HUDEP-2 (cell line): ENCODE measurements at regions not wholly inside any gene's neighbourhood (a gene's known extent, or its start where the extent isn't known, plus 50 kb on each side); places are given as distances from the start of the nearest gene placed in this dataset.

ENCODE experiments used
- DNase-seq, 76 experiments: peaks; one replicate each; lab custom pipeline; 2025; ENCODE audit not compliant: unreplicated experiment in 76 of 76; lab: John Stamatoyannopoulos, UW

DNA sequence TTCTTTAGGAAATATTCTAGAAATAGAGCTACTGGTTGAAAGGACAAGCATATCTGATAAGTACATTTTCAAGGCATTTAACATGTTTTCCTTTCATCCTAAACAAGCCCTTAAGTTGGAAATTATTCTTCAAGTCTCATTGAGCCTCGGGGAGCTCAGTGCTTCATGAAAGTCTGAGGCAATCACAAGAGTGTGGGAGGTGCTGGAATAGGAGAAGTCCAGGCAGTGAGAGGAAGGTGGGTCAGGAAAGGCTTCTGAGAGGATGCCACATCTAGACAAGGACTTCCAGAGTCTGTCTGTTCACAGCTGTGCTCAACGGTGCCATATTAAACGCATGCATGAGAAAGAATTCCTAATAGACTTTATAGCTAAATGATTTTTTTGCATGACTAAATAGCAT lies 69.8 kb downstream of the CD83 start:
- DNase-seq: no peak

- no peak for DNase-seq
These were observed 71.5 kb downstream of the CD83 start for GRCh38 chr6:14189074-14189473.

- DNase-seq: no peak
These were observed 72.8 kb downstream of the CD83 start for GRCh38 chr6:14190191-14190928.

- DNase-seq: no peak
These were observed 73.3 kb downstream of the CD83 start for GRCh38 chr6:14190929-14191224.

- no peak for DNase-seq
These were observed 74.2 kb downstream of the CD83 start for GRCh38 chr6:14191761-14192160.

GRCh38 chr6:14192216-14192788 lies 74.7 kb downstream of the CD83 start:
- no peak for DNase-seq

DNA sequence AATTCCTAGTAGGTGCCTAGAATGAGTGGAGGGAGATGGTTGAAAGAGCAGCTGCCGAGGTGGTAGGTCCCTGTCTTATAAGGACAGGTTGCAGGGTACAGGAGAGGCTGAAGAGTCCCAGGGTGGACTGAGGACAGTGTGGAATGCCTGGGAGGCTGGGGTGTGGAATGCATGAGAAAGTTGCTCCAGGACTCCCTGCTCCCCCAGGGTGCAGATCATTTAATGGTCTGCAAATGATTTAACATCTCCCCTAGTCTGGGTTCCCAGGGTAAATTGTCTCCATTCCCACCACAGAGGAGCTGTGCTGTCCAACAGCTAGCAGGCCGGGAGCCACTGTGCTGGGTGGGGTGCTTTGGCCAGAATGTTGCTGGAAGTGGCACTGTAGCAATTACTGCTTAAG lies 76.0 kb downstream of the CD83 start:
- no peak for DNase-seq

DNA sequence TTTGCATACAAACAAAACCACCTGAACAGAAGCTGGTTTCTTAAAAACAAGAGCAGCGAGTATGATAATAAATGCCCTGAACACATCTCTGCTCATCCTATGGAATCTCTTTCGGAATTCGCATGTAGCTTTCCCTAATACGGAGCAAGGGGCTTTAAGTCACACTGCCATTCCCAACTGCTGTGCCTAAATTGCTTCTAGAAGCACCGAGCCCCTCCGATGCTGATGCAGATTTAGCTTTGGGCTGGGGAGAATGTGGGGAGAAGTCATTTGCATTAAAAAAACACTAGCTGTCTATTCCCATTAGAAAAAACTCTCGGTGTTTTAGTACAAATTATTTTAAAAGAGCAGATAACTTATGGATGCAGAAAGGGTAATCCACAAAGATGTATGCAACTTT lies 76.9 kb downstream of the CD83 start:
- no peak for DNase-seq

DNA sequence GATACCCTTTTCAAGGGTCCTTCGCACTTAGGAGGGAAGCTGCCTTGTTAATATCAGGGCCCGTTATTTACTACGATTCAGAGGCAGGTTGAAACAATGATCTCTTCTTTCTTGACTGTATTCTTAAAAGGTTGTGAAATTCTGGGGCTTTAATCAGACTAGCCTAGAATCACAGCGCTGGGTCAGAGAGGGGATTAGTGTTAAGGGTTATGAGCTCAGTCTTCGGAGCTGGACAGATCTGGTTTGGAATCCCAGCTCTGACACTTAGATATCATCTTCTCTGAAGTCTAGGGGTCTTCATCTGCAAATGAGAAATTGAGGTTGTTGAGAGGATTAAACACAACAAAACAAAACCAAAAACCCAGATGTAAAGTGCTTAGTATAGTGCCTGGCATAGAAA lies 77.4 kb downstream of the CD83 start:
- no peak for DNase-seq

DNA sequence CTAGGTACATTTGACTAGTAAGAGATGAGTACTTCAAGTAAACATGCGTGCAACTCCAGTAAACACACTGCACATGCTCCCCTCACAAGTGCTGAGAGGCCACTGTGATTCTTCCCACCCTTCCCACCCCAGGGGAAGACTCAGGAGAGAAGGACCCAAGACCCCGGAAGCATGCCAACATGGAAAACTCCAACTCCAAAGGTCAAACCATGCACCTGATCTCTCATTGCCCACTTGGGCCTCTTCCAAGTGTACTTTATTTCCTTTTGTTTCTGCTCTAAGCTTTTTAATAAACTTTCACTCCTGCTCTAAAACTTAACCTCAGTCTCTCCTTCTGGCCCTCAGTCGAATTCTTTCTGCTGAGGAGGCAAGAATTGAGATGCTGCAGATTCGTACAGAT lies 78.5 kb downstream of the CD83 start:
- DNase-seq: no peak

GRCh38 chr6:14197118-14197517 lies 79.5 kb downstream of the CD83 start:
- no peak for DNase-seq

DNA sequence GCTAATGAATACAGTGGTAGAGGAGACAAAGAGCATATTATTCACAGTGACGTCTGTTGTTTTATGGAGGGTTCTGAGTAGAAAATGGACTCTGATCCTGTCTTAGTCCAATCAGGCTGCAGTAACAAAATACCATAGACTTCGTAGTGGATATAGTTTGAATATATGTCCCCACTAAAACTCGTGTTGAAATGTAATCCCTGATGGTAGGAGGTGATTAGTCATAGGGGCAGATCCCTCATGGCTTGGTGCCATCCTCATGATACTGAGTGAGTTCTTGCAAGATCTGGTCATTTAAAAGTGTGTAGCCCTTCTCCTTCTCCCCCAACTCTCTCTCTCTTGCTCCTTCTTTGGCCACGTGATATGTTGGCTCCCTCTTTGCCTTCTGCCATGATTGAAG lies 82.5 kb downstream of the CD83 start:
- DNase-seq: peak in 6 of 76 experiments; percentile 3 to 18 (median 10)

DNA sequence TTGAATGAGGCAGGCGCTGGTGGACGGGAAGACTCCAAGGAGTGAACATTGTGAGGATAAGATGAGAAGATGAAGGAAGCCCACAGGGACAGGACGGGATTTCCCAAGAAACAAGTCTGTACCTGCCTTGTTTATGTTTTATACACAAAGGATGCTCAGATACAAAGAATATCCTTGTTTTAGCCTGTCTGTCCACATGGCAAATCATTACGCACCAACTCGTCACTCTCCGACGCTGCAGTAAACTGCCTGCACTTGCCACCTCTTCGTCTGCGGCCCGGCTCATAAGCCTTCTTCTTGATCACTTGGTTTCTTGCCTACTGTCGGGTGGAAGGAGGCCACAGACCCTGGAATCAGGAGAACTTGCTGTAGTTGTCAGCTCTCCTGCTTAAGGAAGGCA lies 85.4 kb downstream of the CD83 start:
- DNase-seq: no peak

DNA sequence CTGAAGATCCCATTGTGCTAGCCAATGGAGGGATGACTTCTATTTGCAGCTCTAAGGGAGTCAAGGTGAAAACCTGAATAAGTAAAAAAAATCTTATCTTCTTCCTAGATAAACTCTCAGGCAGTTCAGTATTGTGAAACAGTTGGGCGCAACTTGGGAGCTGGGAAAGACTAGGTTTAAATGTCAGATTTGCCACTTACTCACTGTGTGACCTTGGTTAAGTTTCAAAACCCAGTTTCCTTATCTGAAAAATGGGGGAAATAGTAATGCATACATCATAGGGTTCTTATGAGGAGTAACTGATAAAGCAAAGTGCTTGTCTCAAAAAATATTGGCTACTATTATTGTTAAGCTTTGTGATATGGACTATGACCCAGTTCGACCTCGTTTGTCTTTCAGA lies 88.8 kb downstream of the CD83 start:
- DNase-seq: no peak

DNA sequence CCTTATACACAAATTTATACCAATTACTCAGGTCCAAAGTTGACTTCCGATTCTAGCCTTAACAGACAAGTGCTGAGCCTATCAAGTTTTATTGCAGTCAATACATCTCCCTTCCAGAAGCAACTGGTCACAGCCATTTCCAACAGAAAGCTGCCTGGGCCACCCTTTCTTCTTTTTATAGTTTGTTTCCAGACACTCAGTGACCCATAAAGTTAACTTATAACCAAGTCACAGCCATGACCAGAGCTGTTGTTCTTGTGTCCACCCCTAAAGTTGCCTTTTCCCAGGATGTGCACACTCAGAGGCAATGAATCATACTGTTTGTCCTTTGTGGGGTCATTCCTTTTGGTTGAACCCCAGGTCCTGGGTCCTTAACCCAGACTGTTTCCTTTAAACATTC lies 89.9 kb downstream of the CD83 start:
- DNase-seq: no peak

DNA sequence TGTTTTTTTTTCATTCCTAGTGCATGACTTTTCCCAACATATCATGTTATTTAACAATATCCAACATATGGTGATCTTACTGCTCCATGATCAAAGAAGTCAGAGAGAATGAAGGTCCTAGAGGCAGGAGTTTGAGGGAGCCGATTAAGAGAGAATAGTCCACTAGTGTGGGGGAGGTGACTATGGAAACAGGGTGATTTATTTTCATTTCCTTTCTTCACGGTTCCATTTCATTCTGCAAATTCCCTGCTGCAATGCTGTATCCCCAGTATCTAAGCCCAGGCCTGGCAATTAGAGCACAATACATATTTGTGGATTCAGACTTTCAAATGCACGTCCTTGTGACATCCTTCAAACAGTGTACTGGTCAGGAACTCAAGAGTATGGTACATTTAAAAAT lies 91.4 kb downstream of the CD83 start:
- no peak for DNase-seq

- no peak for DNase-seq
These were observed 92.5 kb downstream of the CD83 start for GRCh38 chr6:14210077-14210476.

DNA sequence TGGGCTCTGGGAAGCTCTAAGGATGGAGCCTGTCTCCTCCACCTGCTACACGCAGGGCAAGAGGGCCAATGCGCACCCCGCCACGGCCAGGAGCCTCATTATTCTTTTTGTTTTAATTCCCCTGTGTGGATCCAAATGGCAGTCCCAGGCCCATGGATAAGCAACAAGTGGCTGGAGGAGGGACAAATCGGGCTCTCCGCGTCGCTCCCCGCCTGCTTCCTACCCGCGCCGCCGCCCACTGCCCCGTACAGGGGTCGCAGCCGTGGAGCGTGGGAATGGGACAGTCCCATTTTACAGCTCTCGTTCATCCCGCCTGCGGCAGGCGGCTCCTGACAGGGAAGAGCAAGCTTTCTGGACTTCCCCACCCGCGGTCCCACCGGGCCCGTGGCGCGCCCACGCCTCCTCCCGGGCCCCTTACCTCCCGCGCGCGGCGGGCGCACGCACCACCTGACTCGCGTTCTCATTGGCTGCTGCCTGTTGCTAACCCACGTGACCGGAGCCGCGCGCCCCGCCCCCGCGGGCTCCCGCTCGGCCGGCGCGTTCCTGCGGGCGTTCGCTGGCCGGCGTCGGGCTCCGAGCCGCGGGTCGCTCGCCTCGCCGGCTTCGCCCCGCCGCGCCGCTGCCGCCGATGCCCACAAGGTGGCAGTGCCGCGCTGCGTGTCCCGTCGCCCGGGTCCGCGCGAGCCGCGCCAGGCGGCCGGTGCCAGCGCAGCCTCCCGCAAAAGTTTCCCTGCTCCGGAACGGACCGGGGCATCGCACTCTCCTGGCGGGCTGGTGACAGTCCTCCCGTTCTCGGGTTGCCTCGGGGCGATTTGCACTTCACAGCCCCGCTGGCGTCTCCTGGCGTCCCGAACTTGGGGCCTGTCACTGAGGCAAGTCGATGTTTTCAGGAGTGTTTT lies 93.3 kb downstream of the CD83 start:
- DNase-seq: peak in 75 of 76 experiments; percentile 40 to 98 (median 93)

- peak in 8 of 76 experiments; percentile 30 to 66 (median 39) for DNase-seq
These were observed 94.0 kb downstream of the CD83 start for GRCh38 chr6:14211562-14211942.

- DNase-seq: no peak
These were observed 94.4 kb downstream of the CD83 start for GRCh38 chr6:14212020-14212419.

- DNase-seq: no peak
These were observed 95.1 kb downstream of the CD83 start for GRCh38 chr6:14212632-14213031.
